Small intestine (tissue), 7 donors: ENCODE measurements at regions not wholly inside any gene's neighbourhood (a gene's known extent, or its start where the extent isn't known, plus 50 kb on each side); places are given as distances from the start of the nearest gene placed in this dataset.

Experiments
- DNase-seq, 2 donors: peaks; one replicate each; pipeline versions ENCODE4 v3.0.0 to v3.0.0-alpha.2; 2013
- FAIRE-seq: peaks from 2 replicates; lab custom pipeline; 2012; peaks lifted over from hg19 to GRCh38; lab: Jason Lieb, UNC
- H3K27ac ChIP-seq, 3 donors: one replicate each; pipeline ENCODE4 v1.5.1; 2013; ENCODE audit warnings: low read length in 2 of 3, mild to moderate bottlenecking in 2 of 3, control low read depth in 1 of 3, inconsistent platforms in 1 of 3, low read depth in 1 of 3, moderate library complexity in 1 of 3
- H3K27me3 ChIP-seq, 3 donors: one replicate each; pipeline ENCODE4 v1.6.1; 2013; ENCODE audit warnings: low read length in 3 of 3, inconsistent platforms in 1 of 3; ENCODE audit not compliant: control insufficient read depth in 3 of 3, insufficient read depth in 3 of 3
- H3K36me3 ChIP-seq, 3 donors: one replicate each; pipeline ENCODE4 v1.6.1; 2013; ENCODE audit warnings: low read length in 3 of 3, inconsistent platforms in 1 of 3, low read depth in 1 of 3, mild to moderate bottlenecking in 1 of 3, moderate library complexity in 1 of 3; ENCODE audit not compliant: control insufficient read depth in 3 of 3, insufficient read depth in 2 of 3
- H3K4me1 ChIP-seq, 3 donors: one replicate each; pipeline ENCODE4 v1.6.1; 2013; ENCODE audit warnings: low read length in 2 of 3, inconsistent platforms in 1 of 3, low read depth in 1 of 3, mild to moderate bottlenecking in 1 of 3, moderate library complexity in 1 of 3; ENCODE audit not compliant: control insufficient read depth in 3 of 3, insufficient read depth in 2 of 3
- H3K4me3 ChIP-seq, 3 donors: one replicate each; pipeline ENCODE4 v1.5.1; 2013; ENCODE audit warnings: low read length in 3 of 3, control low read depth in 1 of 3, inconsistent platforms in 1 of 3, low read depth in 1 of 3, mild to moderate bottlenecking in 1 of 3, moderate library complexity in 1 of 3
- H3K9me3 ChIP-seq, 2 donors: one replicate each; pipeline ENCODE4 v1.6.1; 2013; ENCODE audit warnings: low read depth in 1 of 2, low read length in 1 of 2; ENCODE audit not compliant: control insufficient read depth in 2 of 2, insufficient read depth in 1 of 2
- WGBS, 3 donors: extraction: QIAGEN DNeasy Blood & Tissue Kit; methylation state at CpG; one replicate each; pipeline ENCODE4 v1.1.7; 2013; 5-methylcytosine and 5-hydroxymethylcytosine counted together
- donor health status: healthy with polysubstance abuse.
- donor health status: control.
- donor health status: control.
- donor health status: Bipolar disorder and iron deficiency.
- donor health status: healthy.

- FAIRE-seq (no peak), DNase-seq (no peak)
- Histone ChIP-seq H3K4me3 (no peak overlapping the region), H3K27me3 (no peaks in the 10 kb centered on the region), H3K9me3 (no peaks in the 10 kb centered on the region), H3K4me1 (peaks cover 0 to 19% (median 0%) of the 10 kb centered on the region in 3 donors), H3K27ac (no peak overlapping the region), H3K36me3 (no peaks in the 10 kb centered on the region)
- 72 to 79% (median 74%) methylated on average over 2 of the region's 2 CpGs for WGBS, 3 donors
Measured at GRCh38 chr9:82563094-82563493, 499.8 kb downstream of the RASEF start.

- DNase-seq = no peak
- no peak for FAIRE-seq
- no peaks in the 10 kb centered on the region for H3K27me3 ChIP-seq
- H3K4me1 ChIP-seq = peaks cover 0 to 12% (median 0%) of the 10 kb centered on the region in 3 donors
- H3K9me3 ChIP-seq = no peaks in the 10 kb centered on the region
- H3K4me3 ChIP-seq = no peak overlapping the region
- 81 to 88% (median 86%) methylated on average over 2 of the region's 2 CpGs for WGBS, 3 donors
- no peaks in the 10 kb centered on the region for H3K36me3 ChIP-seq
- H3K27ac ChIP-seq = no peak overlapping the region
Measured at GRCh38 chr9:82563841-82564240, 499.1 kb downstream of the RASEF start.

GRCh38 chr9:82565188-82565969 is 497.6 kb downstream of the RASEF start:
- no peaks in the 10 kb centered on the region for H3K9me3 ChIP-seq
- DNase-seq (no peak), FAIRE-seq (no peak)
- H3K27ac ChIP-seq = no peak overlapping the region
- no peak overlapping the region for H3K4me3 ChIP-seq
- no peaks in the 10 kb centered on the region for H3K4me1 ChIP-seq
- no peaks in the 10 kb centered on the region for H3K36me3 ChIP-seq
- H3K27me3 ChIP-seq = no peaks in the 10 kb centered on the region
- 74 to 89% (median 75%) methylated on average over 6 of the region's 6 CpGs for WGBS, 3 donors

- DNase-seq = no peak
- FAIRE-seq = no peak
- H3K27ac ChIP-seq = no peak overlapping the region
- no peak overlapping the region for H3K4me3 ChIP-seq
- H3K36me3 ChIP-seq = no peaks in the 10 kb centered on the region
- no peaks in the 10 kb centered on the region for H3K9me3 ChIP-seq
- H3K4me1 ChIP-seq = no peaks in the 10 kb centered on the region
- H3K27me3 ChIP-seq = no peaks in the 10 kb centered on the region
- 80 to 92% (median 91%) methylated on average over 3 of the region's 3 CpGs for WGBS, 3 donors
Measured at GRCh38 chr9:82567953-82568352, 495.0 kb downstream of the RASEF start.

- Histone ChIP-seq H3K27ac (no peak overlapping the region), H3K4me1 (no peaks in the 10 kb centered on the region), H3K9me3 (no peaks in the 10 kb centered on the region), H3K27me3 (no peaks in the 10 kb centered on the region), H3K36me3 (no peaks in the 10 kb centered on the region), H3K4me3 (no peak overlapping the region)
- no peak for DNase-seq
- FAIRE-seq = no peak
Measured at GRCh38 chr9:82570226-82570625, 492.7 kb downstream of the RASEF start.

GRCh38 chr9:82571540-82571939 is 491.4 kb downstream of the RASEF start:
- H3K9me3 ChIP-seq = no peaks in the 10 kb centered on the region
- no peaks in the 10 kb centered on the region for H3K36me3 ChIP-seq
- FAIRE-seq (no peak), DNase-seq (no peak)
- no peak overlapping the region for H3K4me3 ChIP-seq
- no peaks in the 10 kb centered on the region for H3K27me3 ChIP-seq
- H3K4me1 ChIP-seq = no peaks in the 10 kb centered on the region
- H3K27ac ChIP-seq = no peak overlapping the region

GRCh38 chr9:82572146-82572545 is 490.8 kb downstream of the RASEF start:
- H3K4me3 ChIP-seq = no peak overlapping the region
- H3K4me1 ChIP-seq = no peaks in the 10 kb centered on the region
- H3K27ac ChIP-seq = no peak overlapping the region
- FAIRE-seq (no peak), DNase-seq (no peak)
- H3K36me3 ChIP-seq = no peaks in the 10 kb centered on the region
- no peaks in the 10 kb centered on the region for H3K27me3 ChIP-seq
- H3K9me3 ChIP-seq = no peaks in the 10 kb centered on the region
- 79 to 89% (median 86%) methylated on average over 2 of the region's 2 CpGs for WGBS, 3 donors

GRCh38 chr9:82574911-82575310 is 488.0 kb downstream of the RASEF start:
- no peaks in the 10 kb centered on the region for H3K36me3 ChIP-seq
- no peaks in the 10 kb centered on the region for H3K9me3 ChIP-seq
- H3K27ac ChIP-seq = no peak overlapping the region
- H3K27me3 ChIP-seq = no peaks in the 10 kb centered on the region
- DNase-seq (no peak), FAIRE-seq (no peak)
- no peaks in the 10 kb centered on the region for H3K4me1 ChIP-seq
- no peak overlapping the region for H3K4me3 ChIP-seq

GRCh38 chr9:82580921-82581320 is 482.0 kb downstream of the RASEF start:
- peaks cover 0 to 29% (median 0%) of the 10 kb centered on the region in 3 donors for H3K4me1 ChIP-seq
- H3K27ac ChIP-seq = peak overlapping the region in 1 of 3 donors; percentile 36
- H3K36me3 ChIP-seq = no peaks in the 10 kb centered on the region
- no peaks in the 10 kb centered on the region for H3K27me3 ChIP-seq
- WGBS, 3 donors = 79 to 83% (median 82%) methylated on average over 2 of the region's 2 CpGs
- no peak for FAIRE-seq
- no peak overlapping the region for H3K4me3 ChIP-seq
- peaks cover 0 to under 1% of the 10 kb centered on the region in 2 donors for H3K9me3 ChIP-seq
- DNase-seq = no peak
